ENCODE measurements at regions not wholly inside any gene's neighbourhood (a gene's known extent, or its start where the extent isn't known, plus 50 kb on each side); places are given as distances from the start of the nearest gene placed in this dataset.

DNA sequence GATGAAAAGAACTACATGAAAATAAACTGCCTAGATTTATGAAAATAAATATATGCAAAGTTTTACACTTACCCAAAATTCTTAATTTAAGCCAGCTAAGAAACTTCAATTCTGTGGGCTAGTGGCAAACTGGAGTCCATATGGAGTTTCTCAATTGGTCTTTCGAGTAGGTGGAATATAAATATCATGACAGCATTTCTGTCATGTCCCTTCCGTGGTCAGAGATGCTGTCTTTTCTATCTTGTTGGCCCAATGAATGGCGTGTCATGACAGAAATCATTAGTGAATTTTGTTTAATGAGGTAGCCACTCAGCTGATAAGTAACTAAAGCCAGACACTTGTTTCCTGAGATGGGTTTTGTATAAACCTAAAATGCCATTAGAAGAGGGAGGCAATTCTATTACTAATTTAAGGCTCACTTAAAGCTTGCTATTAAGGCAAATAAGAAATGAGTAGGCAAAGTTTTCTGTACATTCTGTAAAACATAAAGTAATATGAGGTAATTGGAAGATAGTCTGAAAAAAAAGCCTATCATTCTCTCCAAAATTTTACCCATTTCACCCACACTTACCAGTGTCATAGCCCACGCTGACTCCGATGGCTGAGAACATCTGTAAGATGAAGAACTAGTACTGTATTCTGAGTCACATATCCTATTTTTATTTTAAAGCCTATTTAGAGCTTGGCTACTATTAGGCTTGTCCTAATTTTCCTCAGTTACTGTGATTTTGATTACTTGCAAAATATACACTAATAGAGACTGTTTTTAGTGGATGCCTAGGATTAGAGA is 419.3 kb upstream of the MEF2C start:
- Histone ChIP-seq H3K36me3 (ENCODE audit: control insufficient read depth, insufficient read depth, low read length) (no peaks in the 10 kb centered on the region), H3K27me3 (replicated peaks; ENCODE audit: control insufficient read depth, insufficient read depth, low read length, poor library complexity, severe bottlenecking) (no peaks in the 10 kb centered on the region), H3K4me3 (ENCODE audit: insufficient read depth, low read depth, low read length, poor library complexity, severe bottlenecking) (no peak overlapping the region), H3K4me1 (ENCODE audit: control insufficient read depth, insufficient read depth, low read length, poor library complexity, severe bottlenecking) (no peaks in the 10 kb centered on the region), H3K9me3 (ENCODE audit: control insufficient read depth, low read length) (no peaks in the 10 kb centered on the region), H3K27ac (ENCODE audit: insufficient read depth, low read length, poor library complexity, severe bottlenecking) (no peak overlapping the region)
- no peak for DNase-seq

GRCh38 chr5:89301321-89302025 is 418.5 kb upstream of the MEF2C start:
- no peaks in the 10 kb centered on the region for H3K36me3 ChIP-seq (ENCODE audit: control insufficient read depth, insufficient read depth, low read length)
- H3K4me1 ChIP-seq (ENCODE audit: control insufficient read depth, insufficient read depth, low read length, poor library complexity, severe bottlenecking), result no peaks in the 10 kb centered on the region
- H3K27ac ChIP-seq (ENCODE audit: insufficient read depth, low read length, poor library complexity, severe bottlenecking), result no peak overlapping the region
- no peak for DNase-seq
- H3K4me3 ChIP-seq (ENCODE audit: insufficient read depth, low read depth, low read length, poor library complexity, severe bottlenecking), result no peak overlapping the region
- no peaks in the 10 kb centered on the region for H3K27me3 ChIP-seq (replicated peaks; ENCODE audit: control insufficient read depth, insufficient read depth, low read length, poor library complexity, severe bottlenecking)
- H3K9me3 ChIP-seq (ENCODE audit: control insufficient read depth, low read length), result no peaks in the 10 kb centered on the region

DNA sequence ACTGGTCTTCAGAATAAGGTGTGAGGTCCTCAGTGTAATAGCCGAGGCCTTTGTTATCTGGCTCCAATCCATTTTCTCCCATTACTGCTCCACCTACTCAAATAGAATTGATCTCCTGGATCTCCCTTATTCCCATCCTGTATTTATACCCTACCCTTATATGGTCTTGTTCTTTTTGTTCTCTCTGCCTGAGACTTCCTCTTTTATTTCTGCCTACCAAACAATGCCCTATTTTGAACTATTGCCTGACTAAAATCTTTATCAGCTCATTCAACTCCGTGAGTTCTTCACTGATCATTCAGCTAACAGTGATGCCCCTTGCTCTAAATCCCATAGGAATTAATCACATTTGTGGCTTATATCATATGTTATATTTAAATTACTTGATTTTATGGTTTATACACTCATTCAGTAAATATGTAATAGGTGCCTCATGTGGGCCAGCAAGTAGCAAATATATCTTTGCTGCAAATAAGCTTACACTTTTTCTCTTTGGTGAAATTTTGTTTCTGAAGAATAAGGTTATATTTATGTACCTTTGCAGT is 417.5 kb upstream of the MEF2C start:
- no peaks in the 10 kb centered on the region for H3K4me1 ChIP-seq (ENCODE audit: control insufficient read depth, insufficient read depth, low read length, poor library complexity, severe bottlenecking)
- H3K27ac ChIP-seq (ENCODE audit: insufficient read depth, low read length, poor library complexity, severe bottlenecking), result no peak overlapping the region
- H3K36me3 ChIP-seq (ENCODE audit: control insufficient read depth, insufficient read depth, low read length), result no peaks in the 10 kb centered on the region
- H3K27me3 ChIP-seq (replicated peaks; ENCODE audit: control insufficient read depth, insufficient read depth, low read length, poor library complexity, severe bottlenecking), result no peaks in the 10 kb centered on the region
- no peak overlapping the region for H3K4me3 ChIP-seq (ENCODE audit: insufficient read depth, low read depth, low read length, poor library complexity, severe bottlenecking)
- DNase-seq, result no peak
- no peaks in the 10 kb centered on the region for H3K9me3 ChIP-seq (ENCODE audit: control insufficient read depth, low read length)

- H3K27me3 ChIP-seq (replicated peaks; ENCODE audit: control insufficient read depth, insufficient read depth, low read length, poor library complexity, severe bottlenecking), result no peaks in the 10 kb centered on the region
- no peaks in the 10 kb centered on the region for H3K9me3 ChIP-seq (ENCODE audit: control insufficient read depth, low read length)
- no peak for DNase-seq
- H3K27ac ChIP-seq (ENCODE audit: insufficient read depth, low read length, poor library complexity, severe bottlenecking), result no peak overlapping the region
- H3K4me3 ChIP-seq (ENCODE audit: insufficient read depth, low read depth, low read length, poor library complexity, severe bottlenecking), result no peak overlapping the region
- H3K4me1 ChIP-seq (ENCODE audit: control insufficient read depth, insufficient read depth, low read length, poor library complexity, severe bottlenecking), result no peaks in the 10 kb centered on the region
- no peaks in the 10 kb centered on the region for H3K36me3 ChIP-seq (ENCODE audit: control insufficient read depth, insufficient read depth, low read length)
Measured at GRCh38 chr5:89299998-89300397, 417.0 kb upstream of the MEF2C start.

GRCh38 chr5:89297066-89297465 is 414.1 kb upstream of the MEF2C start:
- no peaks in the 10 kb centered on the region for H3K36me3 ChIP-seq (ENCODE audit: control insufficient read depth, insufficient read depth, low read length)
- no peaks in the 10 kb centered on the region for H3K9me3 ChIP-seq (ENCODE audit: control insufficient read depth, low read length)
- H3K27ac ChIP-seq (ENCODE audit: insufficient read depth, low read length, poor library complexity, severe bottlenecking), result no peak overlapping the region
- DNase-seq, result no peak
- H3K4me1 ChIP-seq (ENCODE audit: control insufficient read depth, insufficient read depth, low read length, poor library complexity, severe bottlenecking), result no peaks in the 10 kb centered on the region
- H3K27me3 ChIP-seq (replicated peaks; ENCODE audit: control insufficient read depth, insufficient read depth, low read length, poor library complexity, severe bottlenecking), result no peaks in the 10 kb centered on the region
- H3K4me3 ChIP-seq (ENCODE audit: insufficient read depth, low read depth, low read length, poor library complexity, severe bottlenecking), result no peak overlapping the region

- Histone ChIP-seq H3K27ac (ENCODE audit: insufficient read depth, low read length, poor library complexity, severe bottlenecking) (no peak overlapping the region), H3K9me3 (ENCODE audit: control insufficient read depth, low read length) (no peaks in the 10 kb centered on the region), H3K4me3 (ENCODE audit: insufficient read depth, low read depth, low read length, poor library complexity, severe bottlenecking) (no peak overlapping the region), H3K36me3 (ENCODE audit: control insufficient read depth, insufficient read depth, low read length) (no peaks in the 10 kb centered on the region), H3K27me3 (replicated peaks; ENCODE audit: control insufficient read depth, insufficient read depth, low read length, poor library complexity, severe bottlenecking) (no peaks in the 10 kb centered on the region), H3K4me1 (ENCODE audit: control insufficient read depth, insufficient read depth, low read length, poor library complexity, severe bottlenecking) (no peaks in the 10 kb centered on the region)
- no peak for DNase-seq
Measured at GRCh38 chr5:89293810-89294209, 410.8 kb upstream of the MEF2C start.

DNA sequence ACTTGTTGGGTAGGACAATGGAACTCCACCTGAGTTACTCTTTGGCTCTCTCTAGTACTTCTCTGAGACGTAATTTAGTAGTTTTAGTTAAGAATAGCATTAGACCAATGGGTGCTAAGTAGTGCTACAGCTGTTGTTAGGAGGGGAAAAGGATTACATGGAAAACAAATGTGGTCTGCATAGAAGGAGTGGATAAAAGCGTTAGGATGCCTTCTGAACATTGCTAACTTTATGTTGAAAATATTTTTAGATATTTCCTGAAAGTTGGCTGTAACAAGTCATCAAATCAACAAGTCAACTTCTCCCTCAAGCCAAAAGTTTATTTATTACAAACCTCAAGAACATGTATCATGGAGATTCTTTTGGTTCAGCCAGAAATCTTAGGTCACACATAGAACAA is 409.5 kb upstream of the MEF2C start:
- DNase-seq, result no peak
- H3K27ac ChIP-seq (ENCODE audit: insufficient read depth, low read length, poor library complexity, severe bottlenecking), result no peak overlapping the region

GRCh38 chr5:89289604-89290003 is 406.6 kb upstream of the MEF2C start:
- Histone ChIP-seq H3K36me3 (ENCODE audit: control insufficient read depth, insufficient read depth, low read length) (no peaks in the 10 kb centered on the region), H3K9me3 (ENCODE audit: control insufficient read depth, low read length) (no peaks in the 10 kb centered on the region), H3K4me1 (ENCODE audit: control insufficient read depth, insufficient read depth, low read length, poor library complexity, severe bottlenecking) (no peaks in the 10 kb centered on the region), H3K27me3 (replicated peaks; ENCODE audit: control insufficient read depth, insufficient read depth, low read length, poor library complexity, severe bottlenecking) (no peaks in the 10 kb centered on the region), H3K4me3 (ENCODE audit: insufficient read depth, low read depth, low read length, poor library complexity, severe bottlenecking) (no peak overlapping the region), H3K27ac (ENCODE audit: insufficient read depth, low read length, poor library complexity, severe bottlenecking) (no peak overlapping the region)
- no peak for DNase-seq

More for the DNA sequence above, 409.5 kb upstream of the MEF2C start:
- Histone ChIP-seq H3K36me3 (ENCODE audit: control insufficient read depth, insufficient read depth, low read length) (no peaks in the 10 kb centered on the region), H3K4me3 (ENCODE audit: insufficient read depth, low read depth, low read length, poor library complexity, severe bottlenecking) (no peak overlapping the region), H3K9me3 (ENCODE audit: control insufficient read depth, low read length) (no peaks in the 10 kb centered on the region), H3K27me3 (replicated peaks; ENCODE audit: control insufficient read depth, insufficient read depth, low read length, poor library complexity, severe bottlenecking) (no peaks in the 10 kb centered on the region), H3K4me1 (ENCODE audit: control insufficient read depth, insufficient read depth, low read length, poor library complexity, severe bottlenecking) (no peaks in the 10 kb centered on the region)

- H3K27me3 ChIP-seq (replicated peaks; ENCODE audit: control insufficient read depth, insufficient read depth, low read length, poor library complexity, severe bottlenecking), result no peaks in the 10 kb centered on the region
- no peaks in the 10 kb centered on the region for H3K4me1 ChIP-seq (ENCODE audit: control insufficient read depth, insufficient read depth, low read length, poor library complexity, severe bottlenecking)
- no peak overlapping the region for H3K4me3 ChIP-seq (ENCODE audit: insufficient read depth, low read depth, low read length, poor library complexity, severe bottlenecking)
- no peaks in the 10 kb centered on the region for H3K36me3 ChIP-seq (ENCODE audit: control insufficient read depth, insufficient read depth, low read length)
- no peak overlapping the region for H3K27ac ChIP-seq (ENCODE audit: insufficient read depth, low read length, poor library complexity, severe bottlenecking)
- H3K9me3 ChIP-seq (ENCODE audit: control insufficient read depth, low read length), result no peaks in the 10 kb centered on the region
- DNase-seq, result no peak
Measured at GRCh38 chr5:89287964-89288363, 405.0 kb upstream of the MEF2C start.

DNA sequence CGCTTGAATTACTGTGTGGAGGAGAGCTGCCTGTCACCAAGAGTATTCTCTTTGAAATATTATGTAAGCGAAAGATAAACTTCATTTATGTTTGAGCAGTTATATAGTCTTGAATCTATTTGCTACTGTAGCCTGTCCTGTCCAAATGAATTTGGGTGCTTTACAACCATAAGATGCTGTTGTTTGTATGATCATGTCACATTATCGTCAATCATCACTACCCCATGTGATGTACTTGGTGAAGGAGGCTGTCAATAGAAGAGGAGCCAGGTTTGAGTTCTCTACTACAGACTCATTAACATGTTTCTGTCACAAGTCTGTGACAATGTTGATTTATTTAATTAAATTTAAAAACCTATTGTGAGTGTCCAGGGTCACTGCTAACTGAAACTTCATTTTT is 403.3 kb upstream of the MEF2C start:
- DNase-seq, result no peak
- H3K4me3 ChIP-seq (ENCODE audit: insufficient read depth, low read depth, low read length, poor library complexity, severe bottlenecking), result no peak overlapping the region
- no peaks in the 10 kb centered on the region for H3K36me3 ChIP-seq (ENCODE audit: control insufficient read depth, insufficient read depth, low read length)
- H3K27ac ChIP-seq (ENCODE audit: insufficient read depth, low read length, poor library complexity, severe bottlenecking), result no peak overlapping the region
- no peaks in the 10 kb centered on the region for H3K9me3 ChIP-seq (ENCODE audit: control insufficient read depth, low read length)
- H3K4me1 ChIP-seq (ENCODE audit: control insufficient read depth, insufficient read depth, low read length, poor library complexity, severe bottlenecking), result no peaks in the 10 kb centered on the region
- no peaks in the 10 kb centered on the region for H3K27me3 ChIP-seq (replicated peaks; ENCODE audit: control insufficient read depth, insufficient read depth, low read length, poor library complexity, severe bottlenecking)

Measured in effector memory CD4-positive, alpha-beta T cell (primary cell).